ENCODE measurements at regions not wholly inside any gene's neighbourhood (a gene's known extent, or its start where the extent isn't known, plus 50 kb on each side); places are given as distances from the start of the nearest gene placed in this dataset.

- TF ChIP-seq CTCF (IDR thresholded peaks at IDR 0.05 in 2 of 3, conservative IDR thresholded peaks at IDR 0.05 in 1 of 3; ENCODE audit: borderline replicate concordance in 1 of 3, insufficient read depth in 1 of 3, low read depth in 2 of 3, low read length in 2 of 3) = no peak
- Histone ChIP-seq H2AFZ (ENCODE audit: low read depth, low read length, poor library complexity, severe bottlenecking) (no peak overlapping the region), H3K9me3 (ENCODE audit: control insufficient read depth in 1 of 2, insufficient read depth in 1 of 2, low read depth in 1 of 2, low read length in 2 of 2) (no peaks in the 10 kb centered on the region), H3K4me1 (ENCODE audit: control insufficient read depth in 1 of 2, insufficient read depth in 2 of 2, low read length in 2 of 2) (no peaks in the 10 kb centered on the region), H3K36me3 (ENCODE audit: control insufficient read depth in 1 of 2, insufficient read depth in 2 of 2, low read length in 2 of 2) (no peaks in the 10 kb centered on the region), H3K79me2 (ENCODE audit: insufficient read depth, low read length) (no peaks in the 10 kb centered on the region), H3K4me2 (ENCODE audit: low read length) (no peak overlapping the region), H3K9me2 (ENCODE audit: insufficient read depth) (no peaks in the 10 kb centered on the region), H3K27ac (ENCODE audit: low read depth, low read length) (no peak overlapping the region), H4K20me1 (ENCODE audit: insufficient read depth) (no peaks in the 10 kb centered on the region), H3K9ac (ENCODE audit: low read length) (no peak overlapping the region), H3K27me3 (ENCODE audit: insufficient read depth, low read length) (no peaks in the 10 kb centered on the region), H3K4me3 (replicated peaks in 1 of 2; ENCODE audit: low read depth in 1 of 2, low read length in 2 of 2) (no peak overlapping the region)
- ATAC-seq = no peak
- intact Hi-C loops (cut with micrococcal nuclease) = no loop called here
- no peak for DNase-seq (ENCODE audit: low read depth, low spot score)
- ChIA-PET CTCF (no interaction called here), POLR2A (no interaction called here), RAD21 (ENCODE audit: low non-redundant PET in 1 of 2, low total read pairs in 2 of 2, uncharacterized antibody in 2 of 2, unreplicated experiment in 2 of 2) (no interaction called here)
- no TSS peak for BruUV-seq (replicated peaks)
Observed at GRCh38 chr13:84339456-84339855, 457.2 kb upstream of the SLITRK1 start.

- H3K9me2 ChIP-seq (ENCODE audit: insufficient read depth) = no peaks in the 10 kb centered on the region
- no peak overlapping the region for H2AFZ ChIP-seq (ENCODE audit: low read depth, low read length, poor library complexity, severe bottlenecking)
- H3K27ac ChIP-seq (ENCODE audit: low read depth, low read length) = no peak overlapping the region
- no peaks in the 10 kb centered on the region for H3K4me1 ChIP-seq (ENCODE audit: control insufficient read depth in 1 of 2, insufficient read depth in 2 of 2, low read length in 2 of 2)
- ATAC-seq (no peak), DNase-seq (ENCODE audit: low read depth, low spot score) (no peak)
- POLR2A ChIA-PET = no interaction called here
- no peak overlapping the region for H3K4me3 ChIP-seq (replicated peaks in 1 of 2; ENCODE audit: low read depth in 1 of 2, low read length in 2 of 2)
- RAD21 ChIA-PET (ENCODE audit: low non-redundant PET in 1 of 2, low total read pairs in 2 of 2, uncharacterized antibody in 2 of 2, unreplicated experiment in 2 of 2) = no interaction called here
- no peaks in the 10 kb centered on the region for H3K9me3 ChIP-seq (ENCODE audit: control insufficient read depth in 1 of 2, insufficient read depth in 1 of 2, low read depth in 1 of 2, low read length in 2 of 2)
- H4K20me1 ChIP-seq (ENCODE audit: insufficient read depth) = no peaks in the 10 kb centered on the region
- intact Hi-C loops (cut with micrococcal nuclease) = no loop called here
- BruUV-seq (replicated peaks) = no TSS peak
- TF ChIP-seq REST (IDR thresholded peaks at IDR 0.05; ENCODE audit: low read depth) = no peak
- TF ChIP-seq ATF3 (IDR thresholded peaks at IDR 0.05) = no peak
- TF ChIP-seq ZFX (IDR thresholded peaks at IDR 0.05) = no peak
- no peak for TF ChIP-seq ELF1 (IDR thresholded peaks at IDR 0.05; ENCODE audit: borderline replicate concordance, low read depth)
- TF ChIP-seq FOSL1 (IDR thresholded peaks at IDR 0.05; ENCODE audit: low read depth) = no peak
- no peak for TF ChIP-seq EZH2 (IDR thresholded peaks at IDR 0.05)
- no peak for TF ChIP-seq EGR1 (IDR thresholded peaks at IDR 0.05; ENCODE audit: low read depth)
- CTCF ChIA-PET = no interaction called here
- no peaks in the 10 kb centered on the region for H3K27me3 ChIP-seq (ENCODE audit: insufficient read depth, low read length)
- H3K79me2 ChIP-seq (ENCODE audit: insufficient read depth, low read length) = no peaks in the 10 kb centered on the region
- H3K4me2 ChIP-seq (ENCODE audit: low read length) = no peak overlapping the region
- no peaks in the 10 kb centered on the region for H3K36me3 ChIP-seq (ENCODE audit: control insufficient read depth in 1 of 2, insufficient read depth in 2 of 2, low read length in 2 of 2)
- no peak overlapping the region for H3K9ac ChIP-seq (ENCODE audit: low read length)
Observed at GRCh38 chr13:84332346-84332745, 450.1 kb upstream of the SLITRK1 start.

All from HCT116 (cell line).